Loucy (cell line): ENCODE measurements at regions not wholly inside any gene's neighbourhood (a gene's known extent, or its start where the extent isn't known, plus 50 kb on each side); places are given as distances from the start of the nearest gene placed in this dataset.

Experiments
- H2AFZ ChIP-seq: fragments of 200-600 bp; sonication (generic); 2 replicates; pipeline ENCODE4 v1.6.0; 2016; ENCODE audit warnings: antibody characterized with exemption, mild to moderate bottlenecking, low read length, moderate library complexity
- H3F3A ChIP-seq: fragments of 200-600 bp; 2 replicates; pipeline ENCODE4 v1.6.0; 2016; ENCODE audit warnings: antibody characterized with exemption, low read depth, mild to moderate bottlenecking
- H3K27me3 ChIP-seq: fragments of 200-600 bp; sonication (generic); 2 replicates; pipeline ENCODE4 v1.6.1; 2014; ENCODE audit warnings: low read length, mild to moderate bottlenecking; ENCODE audit not compliant: insufficient read depth, poor library complexity, severe bottlenecking
- H3K36me3 ChIP-seq: fragments of 200-600 bp; sonication (generic); 2 replicates; pipeline ENCODE4 v1.6.1; 2016; ENCODE audit warnings: low read length; ENCODE audit not compliant: insufficient read depth
- H3K4me1 ChIP-seq: fragments of 200-600 bp; sonication (generic); 2 replicates; pipeline ENCODE4 v1.5.1; 2014; ENCODE audit warnings: low read length, mild to moderate bottlenecking; ENCODE audit not compliant: insufficient read depth, poor library complexity, severe bottlenecking
- H3K4me2 ChIP-seq: fragments of 200-600 bp; sonication (generic); 2 replicates; pipeline ENCODE4 v1.6.0; 2014; ENCODE audit warnings: antibody characterized with exemption, low read length, low read depth, mild to moderate bottlenecking; ENCODE audit not compliant: poor library complexity, severe bottlenecking
- H3K4me3 ChIP-seq: fragments of 200-600 bp; sonication (generic); 2 replicates; pipeline ENCODE4 v1.5.1; 2014; ENCODE audit warnings: low read length, mild to moderate bottlenecking, mixed read lengths; ENCODE audit not compliant: poor library complexity, severe bottlenecking
- H3K79me2 ChIP-seq: fragments of 200-600 bp; sonication (generic); 2 replicates; pipeline ENCODE4 v1.6.1; 2014; ENCODE audit warnings: low read length; ENCODE audit not compliant: insufficient read depth
- H3K9ac ChIP-seq: fragments of 200-600 bp; sonication (generic); 2 replicates; pipeline ENCODE4 v1.6.0; 2014; ENCODE audit warnings: mild to moderate bottlenecking, low read depth, low read length, moderate library complexity; ENCODE audit not compliant: poor library complexity, severe bottlenecking
- H3K9me2 ChIP-seq: fragments of 200-600 bp; sonication (generic); replicated peaks from 2 replicates; pipeline ENCODE4 v1.6.1; 2016; ENCODE audit warnings: low read depth, low read length, mixed read lengths
- H3K9me3 ChIP-seq: fragments of 200-600 bp; sonication (generic); 2 replicates; pipeline ENCODE4 v1.6.1; 2014; ENCODE audit warnings: mild to moderate bottlenecking, antibody characterized with exemption, low read length, low read depth; ENCODE audit not compliant: insufficient read depth
- H4K20me1 ChIP-seq: fragments of 200-600 bp; sonication (generic); 2 replicates; pipeline ENCODE4 v1.6.0; 2014; ENCODE audit warnings: antibody characterized with exemption, low read length, mild to moderate bottlenecking; ENCODE audit not compliant: insufficient read depth, poor library complexity, severe bottlenecking
- CTCF ChIP-seq: fragments of 200-600 bp; sonication (generic); conservative IDR thresholded peaks from 2 replicates; pipeline ENCODE4 v1.5.1; 2014; ENCODE audit warnings: mild to moderate bottlenecking, antibody characterized with exemption, low read length
- EZH2phosphoT487 ChIP-seq: fragments of 200-600 bp; IDR thresholded peaks from 2 replicates; pipeline ENCODE4 v1.6.1; 2018; ENCODE audit warnings: antibody characterized with exemption, mild to moderate bottlenecking, moderate library complexity, borderline replicate concordance

GRCh38 chr9:7871977-7872730 lies 72.6 kb upstream of the DMAC1 start:
- no peaks in the 10 kb centered on the region for H3K27me3 ChIP-seq
- H3K36me3 ChIP-seq: no peaks in the 10 kb centered on the region
- H4K20me1 ChIP-seq: no peaks in the 10 kb centered on the region
- peaks cover 17% of the 10 kb centered on the region; the same call in 1 of the 2 replicates for H3K9me3 ChIP-seq
- H3K4me3 ChIP-seq: no peak overlapping the region
- H3K4me1 ChIP-seq: peaks cover 22% of the 10 kb centered on the region
- H3K79me2 ChIP-seq: no peaks in the 10 kb centered on the region
- no peaks in the 10 kb centered on the region for H3F3A ChIP-seq
- H3K9ac ChIP-seq: peak overlapping the region; percentile 17
- no peaks in the 10 kb centered on the region for H3K9me2 ChIP-seq
- H3K4me2 ChIP-seq: no peak overlapping the region
- TF ChIP-seq EZH2phosphoT487 (no peak), CTCF (no peak)
- H2AFZ ChIP-seq: peak overlapping the region; percentile 86

GRCh38 chr9:7869340-7869739 lies 69.8 kb upstream of the DMAC1 start:
- Histone ChIP-seq H3K9me3 (no peaks in the 10 kb centered on the region), H2AFZ (no peak overlapping the region), H3K27me3 (no peaks in the 10 kb centered on the region), H3K9me2 (no peaks in the 10 kb centered on the region), H3K4me2 (no peak overlapping the region), H4K20me1 (no peaks in the 10 kb centered on the region), H3F3A (no peaks in the 10 kb centered on the region), H3K79me2 (no peaks in the 10 kb centered on the region), H3K4me1 (peaks cover 22% of the 10 kb centered on the region), H3K36me3 (no peaks in the 10 kb centered on the region), H3K4me3 (no peak overlapping the region), H3K9ac (no peak overlapping the region)
- TF ChIP-seq EZH2phosphoT487 (no peak), CTCF (no peak)

- H4K20me1 ChIP-seq: no peaks in the 10 kb centered on the region
- H3K9ac ChIP-seq: no peak overlapping the region
- H3K27me3 ChIP-seq: no peaks in the 10 kb centered on the region
- no peaks in the 10 kb centered on the region for H3K79me2 ChIP-seq
- H3K36me3 ChIP-seq: no peaks in the 10 kb centered on the region
- H3K9me3 ChIP-seq: no peaks in the 10 kb centered on the region
- H3K4me2 ChIP-seq: no peak overlapping the region
- no peaks in the 10 kb centered on the region for H3K9me2 ChIP-seq
- no peak overlapping the region for H3K4me3 ChIP-seq
- H2AFZ ChIP-seq: no peak overlapping the region
- H3F3A ChIP-seq: no peaks in the 10 kb centered on the region
- no peaks in the 10 kb centered on the region for H3K4me1 ChIP-seq
- no peak for TF ChIP-seq CTCF
- no peak for TF ChIP-seq EZH2phosphoT487
Observed at GRCh38 chr9:7862170-7862569, 62.6 kb upstream of the DMAC1 start.
